ENCODE measurements at regions not wholly inside any gene's neighbourhood (a gene's known extent, or its start where the extent isn't known, plus 50 kb on each side); places are given as distances from the start of the nearest gene placed in this dataset.
A peak's percentile ranks its signal among the peaks of the same experiment; 100 is the strongest.

DNA sequence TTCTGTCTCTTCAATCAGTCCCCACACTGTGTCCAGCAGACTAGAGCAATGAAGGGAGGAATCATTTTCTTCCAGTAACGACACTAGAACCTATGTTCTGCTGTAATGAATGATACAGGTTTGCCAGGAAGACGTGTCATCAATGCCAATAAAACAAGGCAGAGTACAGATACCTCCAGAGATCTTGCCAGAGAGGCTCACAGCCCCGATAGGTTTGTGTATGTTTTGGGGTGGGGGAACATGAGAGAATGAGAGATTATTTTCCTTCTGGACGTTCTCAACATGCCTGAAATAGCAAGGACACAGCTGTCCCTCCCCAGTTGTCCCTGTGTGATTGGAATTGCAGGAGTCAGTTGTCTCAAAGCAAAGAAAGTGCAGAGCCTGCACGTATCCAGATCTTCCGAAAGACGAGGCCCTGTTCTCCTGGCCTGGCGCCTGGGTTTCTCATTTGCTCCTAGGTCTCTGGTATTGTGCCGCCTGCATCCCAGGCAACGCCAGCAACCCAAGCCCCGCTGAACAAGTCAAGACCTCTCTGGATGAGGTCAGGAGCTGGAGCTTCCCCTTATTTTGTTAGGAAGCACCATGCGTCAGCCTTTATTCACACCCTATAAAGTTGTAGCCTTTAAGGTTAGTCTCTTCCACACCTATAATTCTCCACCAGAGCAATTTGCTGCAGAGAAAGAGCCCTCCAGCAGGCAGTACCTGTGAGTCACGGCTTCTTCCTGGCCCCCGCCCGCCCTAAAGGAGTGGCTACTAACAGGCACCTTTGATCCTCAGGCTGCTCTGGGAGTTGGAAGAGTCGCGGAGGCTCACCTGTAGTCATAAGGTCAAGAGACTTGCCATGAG lies 130.5 kb downstream of the TOMM20 start:
- H4K20me1 ChIP-seq (ENCODE audit: insufficient read depth, low read length) = no peaks in the 10 kb centered on the region
- TF ChIP-seq, protein P1, sequence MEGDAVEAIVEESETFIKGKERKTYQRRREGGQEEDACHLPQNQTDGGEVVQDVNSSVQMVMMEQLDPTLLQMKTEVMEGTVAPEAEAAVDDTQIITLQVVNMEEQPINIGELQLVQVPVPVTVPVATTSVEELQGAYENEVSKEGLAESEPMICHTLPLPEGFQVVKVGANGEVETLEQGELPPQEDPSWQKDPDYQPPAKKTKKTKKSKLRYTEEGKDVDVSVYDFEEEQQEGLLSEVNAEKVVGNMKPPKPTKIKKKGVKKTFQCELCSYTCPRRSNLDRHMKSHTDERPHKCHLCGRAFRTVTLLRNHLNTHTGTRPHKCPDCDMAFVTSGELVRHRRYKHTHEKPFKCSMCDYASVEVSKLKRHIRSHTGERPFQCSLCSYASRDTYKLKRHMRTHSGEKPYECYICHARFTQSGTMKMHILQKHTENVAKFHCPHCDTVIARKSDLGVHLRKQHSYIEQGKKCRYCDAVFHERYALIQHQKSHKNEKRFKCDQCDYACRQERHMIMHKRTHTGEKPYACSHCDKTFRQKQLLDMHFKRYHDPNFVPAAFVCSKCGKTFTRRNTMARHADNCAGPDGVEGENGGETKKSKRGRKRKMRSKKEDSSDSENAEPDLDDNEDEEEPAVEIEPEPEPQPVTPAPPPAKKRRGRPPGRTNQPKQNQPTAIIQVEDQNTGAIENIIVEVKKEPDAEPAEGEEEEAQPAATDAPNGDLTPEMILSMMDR (IDR thresholded peaks at IDR 0.05) = no peak
- H3K79me2 ChIP-seq (ENCODE audit: insufficient read depth, low read length) = no peaks in the 10 kb centered on the region
- H3K36me3 ChIP-seq (replicated peaks in 1 of 2; ENCODE audit: control insufficient read depth in 1 of 2, insufficient read depth in 2 of 2, low read length in 2 of 2) = no peaks in the 10 kb centered on the region
- Mint-ChIP-seq H3K27me3 (ENCODE audit: low read depth in 3 of 3) (peaks cover 0 to 5% (median 3%) of the 10 kb centered on the region in 3 donors), H3K27ac (peak overlapping the region in 5 of 7 donors; percentile 21 to 57 (median 45)), H3K36me3 (peaks cover 0 to 5% of the 10 kb centered on the region in 2 donors), H3K4me1 (peaks cover 24% of the 10 kb centered on the region), H3K9me3 (peaks cover 0 to 3% (median 0%) of the 10 kb centered on the region in 7 donors), H3K4me3 (no peak overlapping the region)
- H3K4me1 ChIP-seq (ENCODE audit: control insufficient read depth in 1 of 2, insufficient read depth in 2 of 2, low read length in 2 of 2) = peaks cover 15 to 25% of the 10 kb centered on the region in 2 donors
- WGBS (ENCODE audit: insufficient coverage) = 98% methylated on average over 10 of the region's 17 CpGs
- H2AFZ ChIP-seq (ENCODE audit: insufficient read depth, low read depth, low read length, poor library complexity, severe bottlenecking) = no peak overlapping the region
- no peak for DNase-seq
- intact Hi-C loops (cut with micrococcal nuclease) = no loop called here
- no peaks in the 10 kb centered on the region for H3K27me3 ChIP-seq (ENCODE audit: control insufficient read depth in 2 of 2, insufficient read depth in 2 of 2, low read length in 2 of 2)
- no peak overlapping the region for H3K4me3 ChIP-seq (replicated peaks in 1 of 3; ENCODE audit: low read depth in 2 of 3, low read length in 3 of 3)
- H3K9ac ChIP-seq (ENCODE audit: insufficient read depth, low read length, poor library complexity, severe bottlenecking) = no peak overlapping the region
- H3K9me3 ChIP-seq (replicated peaks in 1 of 2; ENCODE audit: control insufficient read depth in 1 of 2, insufficient read depth in 1 of 2, low read length in 2 of 2) = no peaks in the 10 kb centered on the region
- no peak overlapping the region for H3K27ac ChIP-seq (ENCODE audit: low read depth in 1 of 2, low read length in 2 of 2)
- H3K4me2 ChIP-seq (replicated peaks; ENCODE audit: extremely low read depth, low read length, poor library complexity, severe bottlenecking) = no peak overlapping the region

DNA sequence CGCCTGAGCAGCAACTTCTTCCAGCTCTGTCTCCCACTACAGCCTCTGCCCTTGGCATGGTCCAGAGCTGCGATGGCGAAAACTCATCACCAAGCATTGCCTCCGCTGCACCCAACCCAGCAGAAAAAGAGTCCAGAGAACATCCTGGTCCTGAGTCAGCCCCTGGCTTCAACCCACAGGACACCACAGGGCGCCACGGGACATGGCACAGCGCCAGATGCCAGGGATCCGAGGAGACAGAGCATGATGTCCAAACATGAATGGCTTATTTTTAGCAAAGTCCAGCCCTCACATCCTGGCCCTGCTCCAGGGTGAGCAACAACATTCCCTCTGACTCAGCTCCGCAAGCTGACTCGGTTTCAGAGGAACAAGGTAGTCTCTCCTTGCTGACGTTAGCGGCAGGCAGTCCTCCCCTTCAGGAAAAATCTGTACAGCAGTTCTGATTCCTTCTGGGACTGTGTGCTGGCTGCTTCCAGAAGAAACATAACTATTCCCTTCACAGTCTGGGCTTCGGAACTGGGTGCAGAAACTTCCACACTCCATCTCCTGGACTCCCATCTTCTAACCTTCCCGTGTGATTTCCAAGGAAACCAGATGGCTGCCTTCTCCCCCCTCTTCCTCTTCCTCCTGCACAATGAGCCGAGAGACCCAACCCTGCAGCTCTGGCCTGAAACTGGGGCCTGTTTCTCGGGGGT lies 131.3 kb downstream of the TOMM20 start:
- Mint-ChIP-seq H3K9me3 (peaks cover 0 to 3% (median 0%) of the 10 kb centered on the region in 7 donors), H3K4me1 (peaks cover 26% of the 10 kb centered on the region), H3K36me3 (peaks cover 0 to 5% of the 10 kb centered on the region in 2 donors), H3K27me3 (ENCODE audit: low read depth in 3 of 3) (peaks cover 0 to 4% (median 3%) of the 10 kb centered on the region in 3 donors), H3K4me3 (no peak overlapping the region), H3K27ac (peak overlapping the region in 2 of 7 donors; percentile 42 to 51)
- peak in 2 of 3 donors; percentile 74 to 78 for DNase-seq
- H3K4me2 ChIP-seq (replicated peaks; ENCODE audit: extremely low read depth, low read length, poor library complexity, severe bottlenecking) = no peak overlapping the region
- H3K27me3 ChIP-seq (ENCODE audit: control insufficient read depth in 2 of 2, insufficient read depth in 2 of 2, low read length in 2 of 2) = no peaks in the 10 kb centered on the region
- intact Hi-C loops (cut with micrococcal nuclease) = no loop called here
- no peak overlapping the region for H3K27ac ChIP-seq (ENCODE audit: low read depth in 1 of 2, low read length in 2 of 2)
- no peak overlapping the region for H3K4me3 ChIP-seq (replicated peaks in 1 of 3; ENCODE audit: low read depth in 2 of 3, low read length in 3 of 3)
- no peaks in the 10 kb centered on the region for H3K36me3 ChIP-seq (replicated peaks in 1 of 2; ENCODE audit: control insufficient read depth in 1 of 2, insufficient read depth in 2 of 2, low read length in 2 of 2)
- H4K20me1 ChIP-seq (ENCODE audit: insufficient read depth, low read length) = no peaks in the 10 kb centered on the region
- 51% methylated on average over 14 of the region's 16 CpGs for WGBS (ENCODE audit: insufficient coverage)
- TF ChIP-seq, protein P1 (IDR thresholded peaks at IDR 0.05) = no peak
- H3K9me3 ChIP-seq (replicated peaks in 1 of 2; ENCODE audit: control insufficient read depth in 1 of 2, insufficient read depth in 1 of 2, low read length in 2 of 2) = no peaks in the 10 kb centered on the region
- H2AFZ ChIP-seq (ENCODE audit: insufficient read depth, low read depth, low read length, poor library complexity, severe bottlenecking) = no peak overlapping the region
- H3K79me2 ChIP-seq (ENCODE audit: insufficient read depth, low read length) = no peaks in the 10 kb centered on the region
- H3K4me1 ChIP-seq (ENCODE audit: control insufficient read depth in 1 of 2, insufficient read depth in 2 of 2, low read length in 2 of 2) = peaks cover 15 to 25% of the 10 kb centered on the region in 2 donors
- H3K9ac ChIP-seq (ENCODE audit: insufficient read depth, low read length, poor library complexity, severe bottlenecking) = no peak overlapping the region

All from CD14-positive monocyte (primary cell).